Testis (tissue), 2 donors: ENCODE measurements at regions not wholly inside any gene's neighbourhood (a gene's known extent, or its start where the extent isn't known, plus 50 kb on each side); places are given as distances from the start of the nearest gene placed in this dataset.

ENCODE experiments used
- CTCF ChIP-seq, 3 experiments: fragments of 450-650 bp in 2 of 3; fragments of 200-600 bp in 1 of 3; sonication (generic) in 1 of 3; IDR thresholded peaks; one replicate each; pipeline ENCODE4 v1.5.1; 2016 to 2019; ENCODE audit warnings: antibody characterized with exemption in 3 of 3, mild to moderate bottlenecking in 2 of 3, moderate library complexity in 1 of 3
- POLR2A ChIP-seq: fragments of 450-650 bp; IDR thresholded peaks from one replicate; pipeline ENCODE4 v1.6.1; 2017; ENCODE audit warnings: antibody characterized with exemption, mild to moderate bottlenecking, moderate library complexity

- TF ChIP-seq CTCF (IDR thresholded peaks at IDR 0.05) = no peak
- TF ChIP-seq POLR2A = no peak
These were observed 148.1 kb downstream of the BBOX1 start for GRCh38 chr11:27188696-27189095.
